ENCODE measurements at regions not wholly inside any gene's neighbourhood (a gene's known extent, or its start where the extent isn't known, plus 50 kb on each side); places are given as distances from the start of the nearest gene placed in this dataset.

- no peak for DNase-seq
Observed at GRCh38 chr9:12612211-12612770, 80.9 kb upstream of the TYRP1 start.

GRCh38 chr9:12613071-12613470 lies 80.1 kb upstream of the TYRP1 start:
- DNase-seq: no peak

- no peak for DNase-seq
Observed at GRCh38 chr9:12614488-12614887, 78.7 kb upstream of the TYRP1 start.

DNA sequence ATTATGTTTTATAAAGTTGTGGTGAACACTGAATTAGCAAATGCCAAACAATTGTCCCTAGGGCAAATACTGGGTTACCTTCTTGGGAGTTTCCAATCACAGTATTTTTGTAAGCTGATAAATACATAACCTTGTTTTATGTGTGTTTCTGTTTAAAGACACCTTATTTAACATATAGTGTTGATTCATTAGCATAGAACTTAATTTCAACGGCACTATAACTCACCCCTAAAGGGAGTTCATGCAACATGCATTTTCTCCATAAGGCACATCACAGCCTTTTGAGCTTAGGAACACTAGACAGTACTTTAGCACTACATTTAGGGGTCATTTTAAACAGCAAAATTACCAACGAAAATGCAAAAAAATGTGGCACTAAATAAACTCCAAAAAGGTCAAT lies 74.2 kb upstream of the TYRP1 start:
- DNase-seq: no peak

DNA sequence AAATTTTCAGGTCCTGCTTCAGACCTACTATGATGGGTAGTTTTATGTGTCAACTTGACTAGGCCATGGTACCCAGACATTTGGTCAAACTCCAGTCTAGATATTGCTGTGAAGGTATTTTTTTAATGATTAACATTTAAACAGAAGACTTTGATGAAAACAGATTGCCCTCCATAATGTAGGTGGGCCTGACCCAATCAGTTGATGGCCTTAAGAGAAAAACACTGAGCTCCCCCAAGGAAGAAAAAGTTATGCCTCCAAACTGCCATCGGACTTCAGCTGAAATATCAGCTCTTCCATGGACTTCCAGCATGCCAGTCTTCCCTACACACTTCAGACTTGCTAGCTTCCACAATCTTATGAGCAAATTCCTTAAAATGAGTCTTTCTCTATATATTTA lies 67.3 kb upstream of the TYRP1 start:
- no peak for DNase-seq

- no peak for DNase-seq
Observed at GRCh38 chr9:12627096-12627495, 66.1 kb upstream of the TYRP1 start.

GRCh38 chr9:12628546-12628945 lies 64.6 kb upstream of the TYRP1 start:
- no peak for DNase-seq

- no peak for DNase-seq
Observed at GRCh38 chr9:12629067-12629466, 64.1 kb upstream of the TYRP1 start.

DNA sequence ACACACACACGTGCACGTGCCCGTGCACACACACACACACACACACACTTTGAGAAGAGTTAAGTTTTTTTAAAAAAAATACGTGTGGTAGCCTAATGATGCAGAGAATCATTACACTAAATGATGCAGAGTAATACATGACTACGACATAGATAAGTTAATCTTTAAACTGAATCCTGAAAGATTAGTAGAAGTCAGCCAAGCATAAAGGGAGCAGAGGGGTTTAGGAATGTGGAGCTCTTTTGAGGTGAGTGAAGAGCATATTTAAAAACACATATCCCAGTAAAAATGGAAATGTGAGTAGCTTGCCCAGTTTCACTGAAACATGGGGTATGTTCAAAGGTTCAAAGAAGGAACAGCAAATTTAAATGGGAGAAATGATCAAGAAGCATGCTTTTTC lies 61.3 kb upstream of the TYRP1 start:
- DNase-seq: no peak

- no peak for DNase-seq
Observed at GRCh38 chr9:12633016-12633765, 60.0 kb upstream of the TYRP1 start.

GRCh38 chr9:12640016-12640587 lies 53.1 kb upstream of the TYRP1 start:
- no peak for DNase-seq

DNA sequence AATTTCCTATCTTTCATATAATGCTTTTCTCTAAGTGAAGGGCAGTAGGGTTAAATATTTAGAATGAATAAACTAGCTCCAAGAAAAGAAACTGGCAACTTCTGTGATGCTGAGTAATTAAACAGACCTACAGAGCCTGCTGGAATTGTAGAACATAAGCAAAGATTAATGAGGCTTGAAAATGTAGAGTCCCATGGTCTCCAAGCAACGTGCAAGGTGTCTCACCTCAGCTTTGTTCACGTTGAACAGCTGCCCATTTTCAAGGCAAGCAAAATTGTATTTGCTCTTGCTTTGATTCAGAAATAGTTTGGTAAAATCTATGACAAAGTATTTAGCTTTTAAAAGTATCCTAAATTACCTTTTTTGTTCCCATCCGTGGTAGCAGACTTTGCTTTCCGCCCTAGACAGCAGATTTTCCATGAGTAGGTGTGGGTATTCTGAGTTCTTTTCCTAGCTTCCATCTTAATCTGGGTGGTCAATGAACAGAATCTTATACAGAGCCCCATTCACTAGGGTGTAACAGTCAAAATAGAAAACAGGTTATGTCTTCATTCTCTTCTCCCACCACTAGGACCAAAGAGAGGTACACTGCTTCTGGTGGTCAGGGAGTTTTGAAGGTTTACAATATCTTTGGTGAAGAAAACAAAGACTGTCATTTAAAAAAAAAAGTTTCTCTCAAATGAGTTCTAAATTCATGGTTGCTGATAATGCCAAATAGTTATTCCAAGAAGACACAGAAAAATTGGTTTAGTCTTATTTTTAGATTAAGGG lies 52.1 kb upstream of the TYRP1 start:
- DNase-seq: no peak

All from SW 1271 (cell line).